H1 (cell line): ENCODE measurements at regions not wholly inside any gene's neighbourhood (a gene's known extent, or its start where the extent isn't known, plus 50 kb on each side); places are given as distances from the start of the nearest gene placed in this dataset.

Source experiments
- SUZ12 ChIP-seq: fragments of 200-600 bp; sonication (generic); IDR thresholded peaks from 2 replicates; pipeline ENCODE4 v1.6.1; 2012; ENCODE audit warnings: mild to moderate bottlenecking, inconsistent platforms, low read length, moderate library complexity, mixed read lengths

DNA sequence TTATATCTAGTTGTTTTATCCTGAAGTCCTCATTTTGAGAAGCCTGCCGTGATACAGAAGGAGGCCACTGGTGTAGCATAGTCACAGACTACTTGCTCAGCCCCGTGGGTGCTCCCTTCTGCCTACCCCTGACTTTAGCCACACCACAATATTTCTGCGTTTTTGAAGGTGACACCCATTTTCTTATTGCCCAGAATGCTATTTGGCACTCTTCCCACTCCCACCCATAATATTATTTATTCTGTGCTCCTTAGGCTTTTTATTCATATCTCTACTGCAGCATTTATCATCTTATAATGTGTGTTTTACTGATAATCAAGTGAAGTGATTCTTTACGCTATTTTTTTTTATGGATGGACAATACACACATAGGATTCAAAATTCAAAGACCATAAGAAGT is 107.3 kb downstream of the OR2B2 start (continued):
- TF ChIP-seq SUZ12 = no peak
